IMR-90 (cell line): ENCODE measurements at regions not wholly inside any gene's neighbourhood (a gene's known extent, or its start where the extent isn't known, plus 50 kb on each side); places are given as distances from the start of the nearest gene placed in this dataset.

Experiments used
- ATAC-seq: fragments of 200-7000 bp; cut with Tn5 transposase; 2 replicates; pipeline ENCODE4 v1.9.1; 2020; ENCODE audit warnings: low read depth, mild to moderate bottlenecking, moderate library complexity
- BruUV-seq: library from RNA; stranded (reverse); fragments of 400-500 nt; replicated peaks from 2 replicates; lab custom pipeline; 2021; lab: Mats Ljungman, UMichigan
- CTCF ChIA-PET: fragments of 300-600 bp; formaldehyde crosslinking; extraction: SDS; loops from one replicate; lab custom pipeline; 2021; ENCODE audit warnings: antibody characterized with exemption; lab: Yijun Ruan, JAX
- POLR2A ChIA-PET: fragments of 300-600 bp; sonication (Branson Sonifier 250); formaldehyde crosslinking; loops from one replicate; lab custom pipeline; 2022; ENCODE audit warnings: antibody characterized with exemption; ENCODE audit not compliant: unreplicated experiment; lab: Charles Lee
- DNase-seq: peaks from one replicate; pipeline ENCODE4 v3.0.0; 2013
- H2AFZ ChIP-seq: replicated peaks from 2 replicates; pipeline ENCODE3; 2013; ENCODE audit warnings: low read length, mild to moderate bottlenecking; ENCODE audit not compliant: poor library complexity
- H2AK5ac ChIP-seq: 2 replicates; pipeline ENCODE4 v1.6.1; 2013; ENCODE audit warnings: low read depth, low read length, inconsistent platforms
- H2AK9ac ChIP-seq: replicated peaks from 2 replicates; pipeline ENCODE3; 2013; ENCODE audit warnings: mild to moderate bottlenecking, low read depth, low read length, moderate library complexity; ENCODE audit not compliant: poor library complexity
- H2BK120ac ChIP-seq: 2 replicates; pipeline ENCODE4 v1.6.1; 2013; ENCODE audit warnings: low read depth, low read length, inconsistent platforms
- H2BK15ac ChIP-seq: 3 replicates; pipeline ENCODE4 v1.6.1; 2013; ENCODE audit warnings: low read depth, low read length, inconsistent platforms
- H2BK20ac ChIP-seq: 2 replicates; pipeline ENCODE4 v1.6.1; 2013; ENCODE audit warnings: low read depth, mild to moderate bottlenecking, inconsistent platforms, low read length, moderate library complexity
- H2BK5ac ChIP-seq: 2 replicates; pipeline ENCODE4 v1.6.1; 2013; ENCODE audit warnings: mild to moderate bottlenecking, low read depth, low read length, inconsistent platforms; ENCODE audit not compliant: poor library complexity, severe bottlenecking
- H3K14ac ChIP-seq: replicated peaks from 2 replicates; pipeline ENCODE4 v1.6.1; 2013; ENCODE audit warnings: low read depth, low read length, inconsistent platforms
- H3K18ac ChIP-seq: 2 replicates; pipeline ENCODE4 v1.6.1; 2013; ENCODE audit warnings: low read depth, low read length, control low read depth
- H3K23ac ChIP-seq: 2 replicates; pipeline ENCODE4 v1.6.1; 2013; ENCODE audit warnings: low read depth, low read length, inconsistent platforms
- H3K27ac ChIP-seq: 2 replicates; pipeline ENCODE4 v1.5.1; 2013; ENCODE audit warnings: mild to moderate bottlenecking, control low read depth, low read length; ENCODE audit not compliant: insufficient read depth
- H3K27me3 ChIP-seq: 2 replicates; pipeline ENCODE4 v1.6.1; 2013; ENCODE audit warnings: low read length; ENCODE audit not compliant: control insufficient read depth, insufficient read depth
- H3K36me3 ChIP-seq: 2 replicates; pipeline ENCODE4 v1.6.1; 2013; ENCODE audit warnings: low read length, mixed read lengths; ENCODE audit not compliant: control insufficient read depth, insufficient read depth
- H3K4ac ChIP-seq: 2 replicates; pipeline ENCODE4 v1.6.1; 2013; ENCODE audit warnings: low read depth, low read length, inconsistent platforms
- H3K4me1 ChIP-seq: 2 replicates; pipeline ENCODE4 v1.6.1; 2013; ENCODE audit warnings: low read length, mixed read lengths; ENCODE audit not compliant: control insufficient read depth, insufficient read depth
- H3K4me2 ChIP-seq: 2 replicates; pipeline ENCODE4 v1.6.1; 2013; ENCODE audit warnings: low read depth, mild to moderate bottlenecking, control low read depth, low read length, moderate library complexity
- H3K4me3 ChIP-seq: 2 replicates; pipeline ENCODE4 v1.5.1; 2013; ENCODE audit warnings: low read depth, mild to moderate bottlenecking, control low read depth, low read length, moderate library complexity; ENCODE audit not compliant: insufficient read depth
- H3K56ac ChIP-seq: 2 replicates; pipeline ENCODE4 v1.6.1; 2013; ENCODE audit warnings: low read length, inconsistent platforms; ENCODE audit not compliant: insufficient read depth; ENCODE audit errors: extremely low read depth
- H3K79me1 ChIP-seq, 2 experiments: 2 replicates each; pipeline ENCODE4 v1.6.1; 2013; ENCODE audit warnings: low read length in 2 of 2, inconsistent platforms in 1 of 2, low read depth in 1 of 2
- H3K9ac ChIP-seq: 2 replicates; pipeline ENCODE4 v1.6.1; 2013; ENCODE audit warnings: low read depth, low read length, control low read depth
- H3K9me1 ChIP-seq: 2 replicates; pipeline ENCODE4 v1.6.1; 2013; ENCODE audit warnings: low read length, inconsistent platforms; ENCODE audit not compliant: insufficient read depth
- H3K9me3 ChIP-seq: 2 replicates; pipeline ENCODE4 v1.6.1; 2013; ENCODE audit warnings: low read length; ENCODE audit not compliant: control insufficient read depth, insufficient read depth
- H4K20me1 ChIP-seq: 2 replicates; pipeline ENCODE4 v1.6.1; 2013; ENCODE audit warnings: low read length, inconsistent platforms; ENCODE audit not compliant: insufficient read depth
- H4K5ac ChIP-seq: 2 replicates; pipeline ENCODE4 v1.6.1; 2013; ENCODE audit warnings: mild to moderate bottlenecking, low read depth, low read length, control low read depth
- H4K8ac ChIP-seq, 2 experiments: 2 replicates each; pipeline ENCODE4 v1.6.1; 2013; ENCODE audit warnings: low read depth in 2 of 2, low read length in 2 of 2, control low read depth in 1 of 2, inconsistent platforms in 1 of 2
- H4K91ac ChIP-seq: 2 replicates; pipeline ENCODE4 v1.6.1; 2013; ENCODE audit warnings: low read depth, low read length, inconsistent platforms; ENCODE audit not compliant: insufficient read depth
- BHLHE40 ChIP-seq: fragments of 150-350 bp; IDR thresholded peaks from 2 replicates; pipeline ENCODE4 v1.6.1; 2016; ENCODE audit warnings: mild to moderate bottlenecking, low read depth, low read length
- CEBPB ChIP-seq: IDR thresholded peaks from 2 replicates; pipeline ENCODE4 v1.6.1; 2012; ENCODE audit warnings: low read depth, low read length, improper control_type of control experiment
- CHD1 ChIP-seq: IDR thresholded peaks from 2 replicates; pipeline ENCODE4 v1.6.1; 2012; ENCODE audit warnings: low read depth, low read length, improper control_type of control experiment
- FOS ChIP-seq: fragments of 150-350 bp; IDR thresholded peaks from 2 replicates; pipeline ENCODE4 v1.6.1; 2016; ENCODE audit warnings: low read depth, low read length
- MAFK ChIP-seq: IDR thresholded peaks from 2 replicates; pipeline ENCODE4 v1.6.1; 2012; ENCODE audit warnings: low read depth, low read length, improper control_type of control experiment
- MXI1 ChIP-seq: IDR thresholded peaks from 2 replicates; pipeline ENCODE4 v1.6.1; 2012; ENCODE audit warnings: low read depth, mild to moderate bottlenecking, low read length, moderate library complexity, borderline replicate concordance
- NFE2L2 ChIP-seq: fragments of 150-350 bp; IDR thresholded peaks from 2 replicates; pipeline ENCODE4 v1.6.1; 2016; ENCODE audit warnings: low read depth, mild to moderate bottlenecking, low read length
- POLR2A ChIP-seq: IDR thresholded peaks from 2 replicates; pipeline ENCODE4 v1.6.1; 2012; ENCODE audit warnings: mild to moderate bottlenecking, low read depth, low read length
- RAD21 ChIP-seq: IDR thresholded peaks from 2 replicates; pipeline ENCODE4 v1.6.1; 2012; ENCODE audit warnings: low read length, improper control_type of control experiment
- RFX5 ChIP-seq: IDR thresholded peaks from 2 replicates; pipeline ENCODE4 v1.8.0; 2012; ENCODE audit warnings: low read depth, mild to moderate bottlenecking, low read length, moderate library complexity
- SMC3 ChIP-seq: fragments of 150-350 bp; IDR thresholded peaks from 2 replicates; pipeline ENCODE4 v1.6.1; 2016; ENCODE audit warnings: low read depth, mild to moderate bottlenecking, antibody characterized with exemption, low read length, moderate library complexity
- WGBS, 2 experiments: methylation state at CpG; one replicate each; pipeline versions ENCODE4 v1.1.5 to v1.1.7; 2013; ENCODE audit warnings: missing lambda C conversion rate in 2 of 2; ENCODE audit not compliant: insufficient read length in 1 of 2; ENCODE audit errors: extremely low coverage in 2 of 2; 5-methylcytosine and 5-hydroxymethylcytosine counted together
- dilution Hi-C: fragments of 300-500 bp; cut with HindIII; formaldehyde crosslinking; loops from one replicate; pipeline ENCODE4 v1.14.3; 2018; ENCODE audit warnings: low sequenced_read_pairs; ENCODE audit not compliant: unreplicated experiment
- in situ Hi-C: fragments of 300-500 bp; cut with MboI; formaldehyde crosslinking; loops from 3 replicates; pipeline ENCODE4 v1.14.3; 2019; ENCODE audit warnings: low sequenced_read_pairs, inconsistent platforms, mixed read lengths
- intact Hi-C: fragments of 100-400 bp; cut with micrococcal nuclease; formaldehyde crosslinking; loops from 2 replicates; pipeline ENCODE4 v1.10.0; 2022
- TF ChIP-seq, protein P1 (sequence below): conservative IDR thresholded peaks from 2 replicates; pipeline ENCODE4 v1.5.1; 2012; ENCODE audit warnings: mild to moderate bottlenecking, low read depth, low read length, improper control_type of control experiment
- TF ChIP-seq, protein P2 (sequence below): fragments of 150-350 bp; IDR thresholded peaks from 2 replicates; pipeline ENCODE4 v1.6.1; 2016; ENCODE audit warnings: low read depth, mild to moderate bottlenecking, low read length, moderate library complexity, borderline replicate concordance

GRCh38 chr9:26231391-26231790, 553.1 kb upstream of the TUSC1 start:
- Histone ChIP-seq H2BK120ac (no peak overlapping the region), H3K18ac (no peak overlapping the region), H2BK15ac (no peak overlapping the region), H3K79me1 (no peaks in the 10 kb centered on the region), H4K8ac (no peak overlapping the region), H3K14ac (no peak overlapping the region), H2AK9ac (no peak overlapping the region), H4K5ac (no peak overlapping the region), H3K27ac (no peak overlapping the region), H2BK20ac (no peak overlapping the region), H3K9me3 (no peaks in the 10 kb centered on the region), H3K56ac (no peak overlapping the region), H4K20me1 (no peaks in the 10 kb centered on the region), H3K23ac (no peak overlapping the region), H3K27me3 (no peaks in the 10 kb centered on the region), H3K9me1 (no peaks in the 10 kb centered on the region), H3K4ac (no peak overlapping the region), H3K4me1 (no peaks in the 10 kb centered on the region), H4K91ac (no peak overlapping the region), H3K4me2 (no peak overlapping the region), H2BK5ac (no peak overlapping the region), H3K9ac (no peak overlapping the region), H2AK5ac (no peak overlapping the region), H3K36me3 (no peaks in the 10 kb centered on the region), H3K4me3 (no peak overlapping the region), H2AFZ (no peak overlapping the region)
- no peak for ATAC-seq
- TF ChIP-seq CHD1 (no peak), RFX5 (no peak), CEBPB (no peak), NFE2L2 (no peak), POLR2A (no peak), MXI1 (no peak), MAFK (no peak), RAD21 (no peak), BHLHE40 (no peak), SMC3 (no peak), FOS (no peak)
- TF ChIP-seq, protein P1, sequence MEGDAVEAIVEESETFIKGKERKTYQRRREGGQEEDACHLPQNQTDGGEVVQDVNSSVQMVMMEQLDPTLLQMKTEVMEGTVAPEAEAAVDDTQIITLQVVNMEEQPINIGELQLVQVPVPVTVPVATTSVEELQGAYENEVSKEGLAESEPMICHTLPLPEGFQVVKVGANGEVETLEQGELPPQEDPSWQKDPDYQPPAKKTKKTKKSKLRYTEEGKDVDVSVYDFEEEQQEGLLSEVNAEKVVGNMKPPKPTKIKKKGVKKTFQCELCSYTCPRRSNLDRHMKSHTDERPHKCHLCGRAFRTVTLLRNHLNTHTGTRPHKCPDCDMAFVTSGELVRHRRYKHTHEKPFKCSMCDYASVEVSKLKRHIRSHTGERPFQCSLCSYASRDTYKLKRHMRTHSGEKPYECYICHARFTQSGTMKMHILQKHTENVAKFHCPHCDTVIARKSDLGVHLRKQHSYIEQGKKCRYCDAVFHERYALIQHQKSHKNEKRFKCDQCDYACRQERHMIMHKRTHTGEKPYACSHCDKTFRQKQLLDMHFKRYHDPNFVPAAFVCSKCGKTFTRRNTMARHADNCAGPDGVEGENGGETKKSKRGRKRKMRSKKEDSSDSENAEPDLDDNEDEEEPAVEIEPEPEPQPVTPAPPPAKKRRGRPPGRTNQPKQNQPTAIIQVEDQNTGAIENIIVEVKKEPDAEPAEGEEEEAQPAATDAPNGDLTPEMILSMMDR = no peak
- TF ChIP-seq, protein P2, sequence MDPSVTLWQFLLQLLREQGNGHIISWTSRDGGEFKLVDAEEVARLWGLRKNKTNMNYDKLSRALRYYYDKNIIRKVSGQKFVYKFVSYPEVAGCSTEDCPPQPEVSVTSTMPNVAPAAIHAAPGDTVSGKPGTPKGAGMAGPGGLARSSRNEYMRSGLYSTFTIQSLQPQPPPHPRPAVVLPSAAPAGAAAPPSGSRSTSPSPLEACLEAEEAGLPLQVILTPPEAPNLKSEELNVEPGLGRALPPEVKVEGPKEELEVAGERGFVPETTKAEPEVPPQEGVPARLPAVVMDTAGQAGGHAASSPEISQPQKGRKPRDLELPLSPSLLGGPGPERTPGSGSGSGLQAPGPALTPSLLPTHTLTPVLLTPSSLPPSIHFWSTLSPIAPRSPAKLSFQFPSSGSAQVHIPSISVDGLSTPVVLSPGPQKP = no peak
- CTCF ChIA-PET = interaction anchor here (0.7 kb wide), 1 partner anchor 116 kb away, joined by 7 read pairs; no protein-coding TSS in a partner anchor
- in situ Hi-C loops = no loop called here
- dilution Hi-C loops = no loop called here
- DNase-seq = no peak
- BruUV-seq = no TSS peak
- POLR2A ChIA-PET = no interaction called here
- WGBS, 2 experiments = no CpG with 5 or more reads among the region's 4 CpGs
- intact Hi-C loops = no loop called here
